PC-3 (cell line): ENCODE measurements at regions not wholly inside any gene's neighbourhood (a gene's known extent, or its start where the extent isn't known, plus 50 kb on each side); places are given as distances from the start of the nearest gene placed in this dataset.

Source experiments
- CTCF ChIP-seq: fragments of 300-600 bp; sonication (generic); conservative IDR thresholded peaks from 2 replicates; pipeline ENCODE4 v1.5.1; 2017; ENCODE audit warnings: antibody characterized with exemption, low read depth, mild to moderate bottlenecking, low read length
- EZH2 ChIP-seq: fragments of 300-600 bp; sonication (generic); IDR thresholded peaks from one replicate; pipeline ENCODE4 v1.6.1; 2017; ENCODE audit warnings: antibody characterized with exemption, mild to moderate bottlenecking, low read length; ENCODE audit not compliant: unreplicated experiment
- EZH2phosphoT487 ChIP-seq: fragments of 300-600 bp; sonication (generic); IDR thresholded peaks from 2 replicates; pipeline ENCODE4 v1.6.1; 2018; ENCODE audit warnings: mild to moderate bottlenecking, antibody characterized with exemption, low read length, borderline replicate concordance

- no peak for TF ChIP-seq EZH2
- no peak for TF ChIP-seq CTCF
- no peak for TF ChIP-seq EZH2phosphoT487
These were observed 137.9 kb downstream of the TM9SF2 start for GRCh38 chr13:99639126-99639525.
